Brain microvascular endothelial cell (primary cell): ENCODE measurements at regions not wholly inside any gene's neighbourhood (a gene's known extent, or its start where the extent isn't known, plus 50 kb on each side); places are given as distances from the start of the nearest gene placed in this dataset.

ENCODE experiments used
- DNase-seq: peaks from one replicate; pipeline ENCODE4 v3.0.0-alpha.2; 2020
- H3K27ac ChIP-seq: fragments of 250-450 bp; sonication (Bioruptor Pico); 2 replicates; pipeline ENCODE4 v1.5.1; 2020; ENCODE audit warnings: mild to moderate bottlenecking, moderate library complexity
- H3K27me3 ChIP-seq: fragments of 250-450 bp; sonication (Bioruptor Pico); replicated peaks from 2 replicates; pipeline ENCODE4 v1.5.1; 2020; ENCODE audit warnings: mild to moderate bottlenecking
- H3K36me3 ChIP-seq: fragments of 250-450 bp; sonication (Bioruptor Pico); replicated peaks from 2 replicates; pipeline ENCODE4 v1.5.1; 2020; ENCODE audit warnings: mild to moderate bottlenecking
- H3K4me3 ChIP-seq: 2 replicates; pipeline ENCODE4 v1.5.1; 2011; ENCODE audit warnings: low read depth, mild to moderate bottlenecking, control low read depth, low read length, moderate library complexity
- CTCF ChIP-seq: IDR thresholded peaks from 2 replicates; pipeline ENCODE4 v1.5.1; 2011; ENCODE audit warnings: low read depth, mild to moderate bottlenecking, moderate library complexity, low read length, control low read depth, inconsistent platforms; ENCODE audit errors: missing control alignments
- in situ Hi-C: cut with HindIII; loops from 2 replicates; pipeline ENCODE4 v1.10.0; 2017; ENCODE audit warnings: low sequenced_read_pairs, low pct_ligation_motif_present

DNA sequence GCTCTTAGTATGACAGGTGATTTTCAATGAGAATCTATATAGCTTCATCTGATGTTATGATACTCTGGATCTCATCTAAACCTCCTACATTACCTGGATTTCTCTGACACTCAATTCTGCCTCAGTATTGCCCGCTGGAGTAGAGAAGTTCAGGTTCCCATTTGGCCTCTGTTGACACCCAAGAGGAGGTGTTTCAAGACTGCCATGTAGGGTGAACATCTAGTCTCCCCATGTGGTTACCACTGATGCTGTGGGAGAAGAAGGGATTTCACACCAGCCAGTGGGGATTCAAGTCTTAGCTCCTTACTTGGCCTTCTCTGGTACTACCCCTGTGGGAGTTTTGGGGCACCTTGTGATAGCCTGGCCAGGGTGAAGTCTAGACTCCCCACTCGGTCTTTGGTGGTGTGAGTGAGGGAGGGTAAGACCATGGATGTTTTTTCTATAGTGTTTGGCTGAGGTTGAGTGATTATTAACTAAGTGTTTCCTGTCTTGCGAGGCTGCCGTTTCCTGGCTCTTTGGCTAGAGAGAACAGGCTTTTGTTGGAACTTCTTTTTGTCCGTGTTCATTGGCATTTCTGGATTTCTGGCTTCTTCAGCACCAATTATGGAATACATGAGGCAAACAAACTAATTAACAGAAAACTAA lies 90.7 kb downstream of the RHOU start:
- Histone ChIP-seq H3K27me3 (peaks cover 11% of the 10 kb centered on the region), H3K27ac (no peak overlapping the region), H3K36me3 (no peaks in the 10 kb centered on the region), H3K4me3 (no peak overlapping the region)
- in situ Hi-C loops = no loop called here
- DNase-seq = no peak
- TF ChIP-seq CTCF = no peak

DNA sequence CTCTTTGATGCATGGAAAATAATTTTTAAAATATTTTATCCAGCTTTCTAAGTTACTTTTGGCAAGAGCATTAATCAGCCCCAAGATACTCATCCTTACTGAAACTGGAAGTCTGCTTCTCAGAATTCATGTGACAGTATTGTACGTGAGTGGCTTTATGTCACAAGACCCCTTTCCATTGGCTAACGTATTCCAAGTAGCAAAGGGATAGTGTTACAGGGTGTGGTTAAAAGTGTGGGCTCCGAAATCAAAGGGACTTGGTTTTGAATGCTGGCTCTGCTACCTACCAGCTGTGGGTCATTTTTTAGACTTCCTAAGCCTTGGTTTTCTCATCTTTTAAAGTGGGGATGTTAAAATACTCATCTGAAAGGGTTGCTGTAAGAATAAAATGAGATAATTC lies 91.7 kb downstream of the RHOU start:
- TF ChIP-seq CTCF = no peak
- Histone ChIP-seq H3K27ac (no peak overlapping the region), H3K27me3 (peaks cover 11% of the 10 kb centered on the region), H3K4me3 (no peak overlapping the region), H3K36me3 (no peaks in the 10 kb centered on the region)
- no peak for DNase-seq
- in situ Hi-C loops = no loop called here

DNA sequence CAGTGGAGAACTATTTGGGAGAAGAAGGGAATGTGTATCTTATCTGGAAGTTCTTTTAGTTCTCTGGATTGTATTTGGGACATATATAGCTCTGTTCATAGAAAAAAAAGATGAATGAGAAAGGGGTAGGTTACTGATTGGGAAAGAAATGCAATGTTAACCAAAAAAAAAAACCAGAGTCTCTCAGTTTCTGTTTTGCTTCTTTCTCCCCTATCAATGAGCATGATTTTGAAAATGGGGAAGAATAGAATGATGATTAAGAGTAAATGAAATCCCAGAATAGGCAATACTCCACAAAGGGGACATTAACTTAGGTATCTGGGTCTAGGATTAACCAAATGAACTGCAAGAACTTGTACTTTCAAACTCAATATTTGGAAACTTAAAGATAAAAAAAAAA lies 92.9 kb downstream of the RHOU start:
- no peak overlapping the region for H3K4me3 ChIP-seq
- H3K27ac ChIP-seq = no peak overlapping the region
- no peak for TF ChIP-seq CTCF
- in situ Hi-C loops = no loop called here
- H3K27me3 ChIP-seq = peaks cover 11% of the 10 kb centered on the region
- no peaks in the 10 kb centered on the region for H3K36me3 ChIP-seq
- no peak for DNase-seq

DNA sequence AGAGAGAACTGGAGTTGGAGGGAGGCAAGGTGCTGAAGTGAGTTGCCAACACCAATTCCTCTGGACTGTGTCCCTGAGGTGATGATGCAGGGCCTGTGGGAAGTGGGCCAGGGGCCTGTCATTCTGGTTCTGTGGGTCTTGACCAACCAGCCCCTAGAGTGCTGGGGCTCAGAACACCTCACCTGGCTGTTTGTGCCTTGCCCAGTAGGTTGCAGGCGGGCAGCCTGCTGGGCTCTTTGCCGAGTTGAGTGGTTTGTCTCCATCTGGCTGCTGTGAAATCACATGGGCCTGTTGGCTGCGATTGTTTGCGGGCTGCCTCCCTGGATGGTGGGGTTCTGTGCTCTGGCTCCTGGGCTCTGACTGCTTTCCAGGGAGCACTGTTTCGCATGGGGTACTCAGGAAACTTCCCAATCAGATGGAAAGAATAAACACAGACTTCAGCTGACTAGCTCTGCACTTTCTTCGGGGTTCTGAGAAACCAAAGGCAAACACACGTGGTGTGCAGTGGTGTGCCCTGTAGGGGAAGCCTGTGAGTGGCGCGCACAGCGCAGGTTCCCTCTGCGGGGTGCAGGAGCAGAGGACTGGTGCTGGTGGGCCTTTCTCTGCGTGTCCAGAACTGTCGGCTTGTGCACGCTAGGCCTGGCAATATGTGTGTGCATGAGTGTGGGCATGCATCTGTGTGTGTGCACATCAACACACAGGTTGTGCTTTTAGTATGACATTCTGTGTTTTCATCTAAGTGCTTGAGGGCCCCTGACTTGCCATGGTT lies 95.1 kb downstream of the RHOU start:
- in situ Hi-C loops = no loop called here
- no peak for DNase-seq
- Histone ChIP-seq H3K27ac (no peak overlapping the region), H3K4me3 (no peak overlapping the region), H3K36me3 (no peaks in the 10 kb centered on the region), H3K27me3 (peaks cover 14% of the 10 kb centered on the region)
- TF ChIP-seq CTCF = no peak

DNA sequence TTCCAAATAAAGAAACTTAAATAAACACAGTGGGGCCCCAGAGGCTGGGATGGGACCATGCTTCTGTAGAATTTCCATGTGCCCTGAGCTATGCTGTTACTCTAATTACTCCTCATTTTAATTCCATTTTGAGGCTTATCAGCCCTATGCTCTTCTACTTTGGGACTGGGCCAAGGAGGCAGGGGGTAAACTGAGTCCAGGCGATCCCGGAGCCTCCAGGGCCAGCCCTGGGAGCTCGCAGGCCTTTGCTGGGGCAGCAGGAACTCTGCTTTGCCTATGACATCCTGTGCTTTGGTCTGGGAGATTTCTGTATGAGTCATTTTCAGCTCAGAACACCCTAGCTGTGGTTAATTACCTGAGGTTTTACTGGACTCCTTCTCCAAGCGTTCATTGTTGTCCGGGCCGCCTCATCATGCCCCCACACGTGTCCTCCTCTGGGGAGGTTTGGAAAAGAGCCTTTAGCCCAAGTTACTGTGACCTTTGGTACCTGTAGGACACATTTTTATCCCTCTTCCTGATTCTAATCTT lies 95.7 kb downstream of the RHOU start:
- Histone ChIP-seq H3K36me3 (no peaks in the 10 kb centered on the region), H3K27me3 (peaks cover 10% of the 10 kb centered on the region), H3K4me3 (no peak overlapping the region), H3K27ac (no peak overlapping the region)
- no peak for TF ChIP-seq CTCF
- DNase-seq = peak; percentile 37
- in situ Hi-C loops = no loop called here
